Activated naive CD4-positive, alpha-beta T cell treated with Interleukin-2 at 50 U/mL for 16 hours (primary cell): ENCODE measurements at regions not wholly inside any gene's neighbourhood (a gene's known extent, or its start where the extent isn't known, plus 50 kb on each side); places are given as distances from the start of the nearest gene placed in this dataset.
A peak's percentile ranks its signal among the peaks of the same experiment; 100 is the strongest.
"Not testable (repeated sequence)": the region's sequence is repeated elsewhere in the genome, so short reads cannot be mapped to it uniquely, and the experiment has no call there.

Source experiments
- DNase-seq: peaks from one replicate; pipeline ENCODE4 v3.0.0-alpha.2; 2020

GRCh38 chr9:27832108-27832507 is 258.8 kb upstream of the C9orf72 start:
- DNase-seq = not testable (repeated sequence)

- no peak for DNase-seq
Observed at GRCh38 chr9:27835286-27835685, 262.0 kb upstream of the C9orf72 start.

GRCh38 chr9:27835746-27836145 is 262.5 kb upstream of the C9orf72 start:
- no peak for DNase-seq

- no peak for DNase-seq
Observed at GRCh38 chr9:27836661-27837401, 263.6 kb upstream of the C9orf72 start.

- no peak for DNase-seq
Observed at GRCh38 chr9:27838876-27839275, 265.6 kb upstream of the C9orf72 start.

- not testable (repeated sequence) for DNase-seq
Observed at GRCh38 chr9:27839767-27840166, 266.5 kb upstream of the C9orf72 start.

- no peak for DNase-seq
Observed at GRCh38 chr9:27844797-27845196, 271.5 kb upstream of the C9orf72 start.

- DNase-seq = no peak
Observed at GRCh38 chr9:27847380-27847779, 274.1 kb upstream of the C9orf72 start.

- no peak for DNase-seq
Observed at GRCh38 chr9:27847818-27848217, 274.5 kb upstream of the C9orf72 start.

- DNase-seq = no peak
Observed at GRCh38 chr9:27848315-27848714, 275.0 kb upstream of the C9orf72 start.

GRCh38 chr9:27851858-27852257 is 278.6 kb upstream of the C9orf72 start:
- no peak for DNase-seq

- no peak for DNase-seq
Observed at GRCh38 chr9:27853529-27853928, 280.2 kb upstream of the C9orf72 start.

- no peak for DNase-seq
Observed at GRCh38 chr9:27856054-27856453, 282.8 kb upstream of the C9orf72 start.

- no peak for DNase-seq
Observed at GRCh38 chr9:27856748-27857147, 283.5 kb upstream of the C9orf72 start.

- DNase-seq = no peak
Observed at GRCh38 chr9:27861887-27862286, 288.6 kb upstream of the C9orf72 start.

- no peak for DNase-seq
Observed at GRCh38 chr9:27864644-27865438, 291.6 kb upstream of the C9orf72 start.

- DNase-seq = no peak
Observed at GRCh38 chr9:27866741-27867140, 293.5 kb upstream of the C9orf72 start.

- no peak for DNase-seq
Observed at GRCh38 chr9:27870404-27870803, 297.1 kb upstream of the C9orf72 start.

- DNase-seq = no peak
Observed at GRCh38 chr9:27880156-27880555, 306.9 kb upstream of the C9orf72 start.

- no peak for DNase-seq
Observed at GRCh38 chr9:27880635-27881034, 307.4 kb upstream of the C9orf72 start.

GRCh38 chr9:27888661-27889295 is 315.5 kb upstream of the C9orf72 start:
- DNase-seq = peak; percentile 24

GRCh38 chr9:27924502-27924901 is 351.2 kb upstream of the C9orf72 start:
- DNase-seq = no peak

- no peak for DNase-seq
Observed at GRCh38 chr9:27925815-27926214, 352.5 kb upstream of the C9orf72 start.

- no peak for DNase-seq
Observed at GRCh38 chr9:27929841-27930240, 356.6 kb upstream of the C9orf72 start.
